Activated CD8-positive, alpha-beta T cell treated with anti-CD3 and anti-CD28 coated beads for 36 hours (primary cell): ENCODE measurements at regions not wholly inside any gene's neighbourhood (a gene's known extent, or its start where the extent isn't known, plus 50 kb on each side); places are given as distances from the start of the nearest gene placed in this dataset.

Source experiments
- ATAC-seq: fragments of 200-7000 bp; cut with Tn5 transposase; one replicate; pipeline ENCODE4 v1.10.0; 2021; ENCODE audit warnings: mild to moderate bottlenecking, moderate library complexity
- CTCF ChIA-PET: fragments of 350-600 bp; sonication (Branson Sonifier 250); formaldehyde crosslinking; loops from one replicate; lab custom pipeline; 2021; ENCODE audit warnings: antibody characterized with exemption; lab: Charles Lee
- POLR2A ChIA-PET: fragments of 350-600 bp; sonication (Branson Sonifier 250); formaldehyde crosslinking; loops from one replicate; lab custom pipeline; 2021; ENCODE audit warnings: antibody characterized with exemption; lab: Charles Lee
- DNase-seq: peaks from one replicate; pipeline ENCODE4 v3.0.0-alpha.2; 2020
- H3K27ac Mint-ChIP-seq: one replicate; pipeline ENCODE4 v1.8.0; 2021; ENCODE audit warnings: mild to moderate bottlenecking, mixed read lengths
- H3K27me3 Mint-ChIP-seq: one replicate; pipeline ENCODE4 v1.8.0; 2021; ENCODE audit warnings: mixed read lengths
- H3K36me3 Mint-ChIP-seq: one replicate; pipeline ENCODE4 v1.8.0; 2021; ENCODE audit warnings: low read depth, mixed read lengths
- H3K4me1 Mint-ChIP-seq: one replicate; pipeline ENCODE4 v1.8.0; 2021; ENCODE audit warnings: low read depth, mixed read lengths
- H3K4me3 Mint-ChIP-seq: one replicate; pipeline ENCODE4 v1.8.0; 2021; ENCODE audit warnings: mild to moderate bottlenecking, moderate library complexity, mixed read lengths
- H3K9me3 Mint-ChIP-seq: one replicate; pipeline ENCODE4 v1.8.0; 2021; ENCODE audit warnings: mixed read lengths
- intact Hi-C: fragments of 100-400 bp; cut with micrococcal nuclease; formaldehyde crosslinking; loops from one replicate; pipeline ENCODE4 v1.10.0; 2022
- TF ChIP-seq, protein P1 (sequence below): fragments of 200-600 bp; IDR thresholded peaks from one replicate; pipeline ENCODE4 v1.8.0; 2022; ENCODE audit warnings: antibody characterized with exemption, mild to moderate bottlenecking

DNA sequence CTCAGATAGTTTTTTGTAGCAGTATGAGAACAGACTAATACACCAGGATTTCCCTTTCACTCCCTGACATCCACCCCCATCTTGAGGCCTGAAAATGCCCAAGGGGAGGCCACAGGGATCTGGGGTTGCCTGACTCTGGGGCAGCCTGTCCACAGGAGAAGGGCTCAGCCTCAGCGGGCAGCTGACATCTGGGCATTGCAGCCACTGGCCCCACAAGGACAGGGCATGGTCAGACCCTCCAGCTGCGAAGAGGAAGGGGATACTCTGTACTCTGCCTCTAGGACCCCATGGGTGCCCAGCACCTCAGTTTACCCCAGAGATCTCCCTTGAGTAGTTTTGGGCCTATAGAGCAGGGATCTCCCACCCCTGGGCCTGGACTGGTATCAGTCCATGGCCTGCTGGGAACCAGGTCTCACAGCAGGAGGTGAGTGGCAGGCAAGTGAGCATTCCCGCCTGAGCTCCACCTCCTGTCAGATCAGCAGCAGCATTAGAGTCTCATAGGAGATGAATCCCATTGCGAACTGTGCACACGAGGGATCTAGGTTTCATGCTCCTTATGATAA, 138.9 kb downstream of the HMX1 start:
- Mint-ChIP-seq H3K4me3 (no peak overlapping the region), H3K27ac (no peak overlapping the region), H3K4me1 (peaks cover 2% of the 10 kb centered on the region), H3K36me3 (no peaks in the 10 kb centered on the region), H3K9me3 (no peaks in the 10 kb centered on the region), H3K27me3 (no peaks in the 10 kb centered on the region)
- TF ChIP-seq, protein P1, sequence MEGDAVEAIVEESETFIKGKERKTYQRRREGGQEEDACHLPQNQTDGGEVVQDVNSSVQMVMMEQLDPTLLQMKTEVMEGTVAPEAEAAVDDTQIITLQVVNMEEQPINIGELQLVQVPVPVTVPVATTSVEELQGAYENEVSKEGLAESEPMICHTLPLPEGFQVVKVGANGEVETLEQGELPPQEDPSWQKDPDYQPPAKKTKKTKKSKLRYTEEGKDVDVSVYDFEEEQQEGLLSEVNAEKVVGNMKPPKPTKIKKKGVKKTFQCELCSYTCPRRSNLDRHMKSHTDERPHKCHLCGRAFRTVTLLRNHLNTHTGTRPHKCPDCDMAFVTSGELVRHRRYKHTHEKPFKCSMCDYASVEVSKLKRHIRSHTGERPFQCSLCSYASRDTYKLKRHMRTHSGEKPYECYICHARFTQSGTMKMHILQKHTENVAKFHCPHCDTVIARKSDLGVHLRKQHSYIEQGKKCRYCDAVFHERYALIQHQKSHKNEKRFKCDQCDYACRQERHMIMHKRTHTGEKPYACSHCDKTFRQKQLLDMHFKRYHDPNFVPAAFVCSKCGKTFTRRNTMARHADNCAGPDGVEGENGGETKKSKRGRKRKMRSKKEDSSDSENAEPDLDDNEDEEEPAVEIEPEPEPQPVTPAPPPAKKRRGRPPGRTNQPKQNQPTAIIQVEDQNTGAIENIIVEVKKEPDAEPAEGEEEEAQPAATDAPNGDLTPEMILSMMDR = no peak
- ATAC-seq (no peak), DNase-seq (no peak)
- CTCF ChIA-PET = no interaction called here
- intact Hi-C loops = no loop called here
- POLR2A ChIA-PET = no interaction called here

DNA sequence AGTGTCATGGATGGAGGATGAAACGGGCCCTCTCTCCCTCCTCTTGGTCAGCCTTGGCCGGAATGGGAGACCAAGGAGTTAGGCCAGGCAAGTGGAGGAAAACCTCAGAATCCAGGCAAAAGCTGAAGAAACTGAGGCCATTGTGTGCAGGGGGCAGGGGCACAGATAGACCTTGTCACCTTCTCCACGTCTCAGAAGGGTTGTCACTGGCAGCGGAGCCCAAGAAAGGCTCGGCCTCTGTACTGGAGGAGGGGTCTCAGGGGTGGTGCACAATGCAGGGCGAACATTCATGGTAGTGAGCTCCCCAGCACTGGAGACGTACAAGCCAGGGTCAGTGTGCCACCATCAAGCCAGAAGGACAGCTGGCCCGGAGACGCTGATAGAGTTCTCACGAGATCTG, 139.5 kb downstream of the CPZ start:
- POLR2A ChIA-PET = no interaction called here
- no peaks in the 10 kb centered on the region for H3K9me3 Mint-ChIP-seq
- CTCF ChIA-PET = no interaction called here
- TF ChIP-seq, protein P1 = no peak
- peaks cover 2% of the 10 kb centered on the region for H3K4me1 Mint-ChIP-seq
- H3K27me3 Mint-ChIP-seq = no peaks in the 10 kb centered on the region
- no peak overlapping the region for H3K27ac Mint-ChIP-seq
- intact Hi-C loops = no loop called here
- no peaks in the 10 kb centered on the region for H3K36me3 Mint-ChIP-seq
- H3K4me3 Mint-ChIP-seq = no peak overlapping the region
- ATAC-seq = no peak
- DNase-seq = no peak

DNA sequence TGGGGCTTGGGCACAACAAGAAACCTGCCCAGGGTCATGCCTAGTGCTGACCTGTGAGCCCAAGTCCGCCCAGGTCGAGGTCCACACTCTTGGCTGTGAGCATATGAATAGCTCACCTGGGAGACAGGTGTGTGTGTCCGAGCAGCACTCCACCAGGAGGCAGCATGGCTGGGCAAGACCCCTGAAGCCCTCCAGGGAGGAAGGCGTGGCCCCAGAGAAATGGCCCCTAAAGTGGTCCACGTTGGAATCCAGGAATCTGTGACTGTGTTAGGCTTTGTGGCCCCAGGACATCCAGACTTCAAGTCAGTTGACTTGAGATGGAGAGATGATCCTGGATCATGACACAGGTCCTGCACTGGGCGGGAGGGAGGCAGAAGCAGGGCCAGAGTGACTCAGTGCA, 138.8 kb downstream of the CPZ start:
- ChIA-PET CTCF (no interaction called here), POLR2A (no interaction called here)
- TF ChIP-seq, protein P1 = no peak
- H3K27me3 Mint-ChIP-seq = no peaks in the 10 kb centered on the region
- no peak for ATAC-seq
- H3K9me3 Mint-ChIP-seq = no peaks in the 10 kb centered on the region
- no peak overlapping the region for H3K4me3 Mint-ChIP-seq
- no peak overlapping the region for H3K27ac Mint-ChIP-seq
- no peaks in the 10 kb centered on the region for H3K36me3 Mint-ChIP-seq
- H3K4me1 Mint-ChIP-seq = peaks cover 2% of the 10 kb centered on the region
- intact Hi-C loops = no loop called here
- no peak for DNase-seq

DNA sequence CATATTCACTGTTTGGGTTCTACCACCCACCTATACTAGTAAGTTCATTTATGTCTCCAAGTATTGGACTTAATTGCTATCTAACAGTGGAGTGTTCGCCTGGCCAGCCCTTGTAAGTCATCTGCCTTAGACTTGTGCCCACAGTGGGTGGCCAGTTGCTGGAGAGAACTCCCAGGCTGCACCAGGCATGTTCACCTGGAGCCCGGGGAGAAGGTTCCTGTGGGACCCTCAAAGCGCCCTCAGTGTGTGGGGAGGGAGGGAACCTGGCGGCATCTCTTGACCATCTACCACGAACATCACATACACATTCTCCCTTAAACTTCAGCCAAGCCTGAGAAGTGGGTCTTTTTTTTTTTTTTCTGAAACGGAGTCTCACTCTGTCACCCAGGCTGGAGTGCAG, 138.1 kb downstream of the CPZ start:
- no peak overlapping the region for H3K4me3 Mint-ChIP-seq
- TF ChIP-seq, protein P1 = no peak
- intact Hi-C loops = no loop called here
- H3K4me1 Mint-ChIP-seq = peaks cover 2% of the 10 kb centered on the region
- ChIA-PET POLR2A (no interaction called here), CTCF (no interaction called here)
- H3K36me3 Mint-ChIP-seq = no peaks in the 10 kb centered on the region
- H3K27ac Mint-ChIP-seq = no peak overlapping the region
- DNase-seq (no peak), ATAC-seq (no peak)
- no peaks in the 10 kb centered on the region for H3K27me3 Mint-ChIP-seq
- H3K9me3 Mint-ChIP-seq = no peaks in the 10 kb centered on the region

DNA sequence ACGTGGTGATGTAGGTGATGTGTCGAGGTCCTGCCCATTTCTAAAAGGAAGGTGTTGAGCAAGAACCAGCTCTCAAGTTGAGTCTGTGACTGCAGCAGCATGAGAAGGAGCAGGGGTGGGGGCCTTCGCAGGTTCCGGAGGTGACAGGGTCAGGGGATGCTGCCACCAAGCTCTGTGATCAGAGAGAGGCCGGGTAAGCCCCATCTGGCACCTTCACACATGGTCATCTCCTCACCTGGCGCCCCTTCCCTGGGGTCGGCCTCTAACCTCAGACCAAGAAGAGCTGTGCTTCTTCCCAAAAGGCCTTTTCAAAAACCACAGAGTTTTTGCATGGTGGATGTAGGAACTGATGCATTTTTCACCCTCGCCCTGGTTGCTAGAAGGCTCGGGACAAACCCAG, 137.6 kb downstream of the CPZ start:
- Mint-ChIP-seq H3K27ac (no peak overlapping the region), H3K4me1 (peaks cover 2% of the 10 kb centered on the region), H3K27me3 (no peaks in the 10 kb centered on the region), H3K9me3 (no peaks in the 10 kb centered on the region), H3K4me3 (no peak overlapping the region), H3K36me3 (no peaks in the 10 kb centered on the region)
- intact Hi-C loops = no loop called here
- DNase-seq = no peak
- no peak for ATAC-seq
- TF ChIP-seq, protein P1 = no peak
- ChIA-PET POLR2A (no interaction called here), CTCF (no interaction called here)
